ENCODE measurements at regions not wholly inside any gene's neighbourhood (a gene's known extent, or its start where the extent isn't known, plus 50 kb on each side); places are given as distances from the start of the nearest gene placed in this dataset.

- H3K27ac ChIP-seq = no peak overlapping the region
- WGBS, 3 donors = 46 to 56% (median 50%) methylated on average over 1 of the region's 1 CpG
- intact Hi-C loops (cut with DNase I) = no loop called here
- no peaks in the 10 kb centered on the region for H3K27me3 ChIP-seq (ENCODE audit: insufficient read depth in 3 of 3, low read length in 2 of 3)
- H3K9me3 ChIP-seq = no peaks in the 10 kb centered on the region
- H3K4me3 ChIP-seq = no peak overlapping the region
- no peaks in the 10 kb centered on the region for H3K36me3 ChIP-seq (ENCODE audit: insufficient read depth in 1 of 2, low read depth in 1 of 2)
- H3K4me1 ChIP-seq = no peaks in the 10 kb centered on the region
- DNase-seq = no peak
- TF ChIP-seq, protein P1, sequence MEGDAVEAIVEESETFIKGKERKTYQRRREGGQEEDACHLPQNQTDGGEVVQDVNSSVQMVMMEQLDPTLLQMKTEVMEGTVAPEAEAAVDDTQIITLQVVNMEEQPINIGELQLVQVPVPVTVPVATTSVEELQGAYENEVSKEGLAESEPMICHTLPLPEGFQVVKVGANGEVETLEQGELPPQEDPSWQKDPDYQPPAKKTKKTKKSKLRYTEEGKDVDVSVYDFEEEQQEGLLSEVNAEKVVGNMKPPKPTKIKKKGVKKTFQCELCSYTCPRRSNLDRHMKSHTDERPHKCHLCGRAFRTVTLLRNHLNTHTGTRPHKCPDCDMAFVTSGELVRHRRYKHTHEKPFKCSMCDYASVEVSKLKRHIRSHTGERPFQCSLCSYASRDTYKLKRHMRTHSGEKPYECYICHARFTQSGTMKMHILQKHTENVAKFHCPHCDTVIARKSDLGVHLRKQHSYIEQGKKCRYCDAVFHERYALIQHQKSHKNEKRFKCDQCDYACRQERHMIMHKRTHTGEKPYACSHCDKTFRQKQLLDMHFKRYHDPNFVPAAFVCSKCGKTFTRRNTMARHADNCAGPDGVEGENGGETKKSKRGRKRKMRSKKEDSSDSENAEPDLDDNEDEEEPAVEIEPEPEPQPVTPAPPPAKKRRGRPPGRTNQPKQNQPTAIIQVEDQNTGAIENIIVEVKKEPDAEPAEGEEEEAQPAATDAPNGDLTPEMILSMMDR (IDR thresholded peaks at IDR 0.05) = no peak
- peak in 2 of 4 donors; percentile 19 to 24 for ATAC-seq
Observed at GRCh38 chr2:139622691-139623090, 842.5 kb upstream of the NXPH2 start.

DNA sequence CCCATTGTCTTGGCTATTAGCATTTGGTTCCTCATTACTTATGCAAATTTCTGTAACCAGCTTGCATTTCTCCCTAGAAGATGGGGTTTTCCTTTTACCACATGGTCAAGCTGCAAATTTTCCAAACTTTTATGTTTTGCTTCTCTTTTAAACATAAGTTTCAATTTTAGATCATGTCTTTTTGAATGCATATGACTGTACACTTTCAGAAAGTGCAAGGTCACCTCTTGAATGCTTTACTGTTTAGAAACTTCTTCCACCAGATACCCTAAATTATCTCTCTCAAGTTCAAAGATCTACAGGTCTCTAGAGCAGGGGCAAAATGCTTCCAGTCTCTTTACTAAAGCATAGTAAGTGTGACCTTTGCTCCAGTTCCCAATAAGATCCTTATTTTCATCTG, 837.6 kb upstream of the NXPH2 start:
- DNase-seq (no peak), ATAC-seq (no peak)
- Histone ChIP-seq H3K9me3 (no peaks in the 10 kb centered on the region), H3K4me3 (no peak overlapping the region), H3K27me3 (ENCODE audit: insufficient read depth in 3 of 3, low read length in 2 of 3) (no peaks in the 10 kb centered on the region), H3K36me3 (ENCODE audit: insufficient read depth in 1 of 2, low read depth in 1 of 2) (no peaks in the 10 kb centered on the region), H3K4me1 (no peaks in the 10 kb centered on the region), H3K27ac (no peak overlapping the region)
- TF ChIP-seq, protein P1 (IDR thresholded peaks at IDR 0.05) = no peak
- intact Hi-C loops (cut with DNase I) = no loop called here

DNA sequence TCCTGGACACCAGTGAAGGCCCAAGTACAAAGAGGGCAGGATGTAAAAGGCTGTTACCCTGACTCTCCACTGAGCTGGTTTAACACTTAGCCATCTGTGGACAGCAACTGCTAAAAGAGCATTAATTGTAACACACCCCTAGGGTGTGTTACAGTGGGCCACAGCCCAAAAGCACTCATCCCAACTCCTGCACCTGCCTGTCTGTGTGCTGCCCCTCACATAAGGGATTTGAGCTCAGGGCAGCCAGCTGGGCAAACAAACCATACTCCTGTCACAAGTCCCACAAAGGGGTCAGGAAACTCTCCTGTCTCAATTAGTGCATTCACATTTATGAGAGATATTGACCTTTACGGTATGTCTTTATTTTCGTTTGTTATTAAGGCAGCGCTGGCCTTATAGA, 833.1 kb upstream of the NXPH2 start:
- H3K36me3 ChIP-seq (ENCODE audit: insufficient read depth in 1 of 2, low read depth in 1 of 2) = no peaks in the 10 kb centered on the region
- no peak for ATAC-seq
- 89 to 97% (median 92%) methylated on average over 3 of the region's 3 CpGs for WGBS, 3 donors
- H3K4me1 ChIP-seq = no peaks in the 10 kb centered on the region
- TF ChIP-seq, protein P1 (IDR thresholded peaks at IDR 0.05) = no peak
- no peak for DNase-seq
- H3K4me3 ChIP-seq = no peak overlapping the region
- intact Hi-C loops (cut with DNase I) = no loop called here
- H3K27me3 ChIP-seq (ENCODE audit: insufficient read depth in 3 of 3, low read length in 2 of 3) = no peaks in the 10 kb centered on the region
- H3K27ac ChIP-seq = no peak overlapping the region
- no peaks in the 10 kb centered on the region for H3K9me3 ChIP-seq

DNA sequence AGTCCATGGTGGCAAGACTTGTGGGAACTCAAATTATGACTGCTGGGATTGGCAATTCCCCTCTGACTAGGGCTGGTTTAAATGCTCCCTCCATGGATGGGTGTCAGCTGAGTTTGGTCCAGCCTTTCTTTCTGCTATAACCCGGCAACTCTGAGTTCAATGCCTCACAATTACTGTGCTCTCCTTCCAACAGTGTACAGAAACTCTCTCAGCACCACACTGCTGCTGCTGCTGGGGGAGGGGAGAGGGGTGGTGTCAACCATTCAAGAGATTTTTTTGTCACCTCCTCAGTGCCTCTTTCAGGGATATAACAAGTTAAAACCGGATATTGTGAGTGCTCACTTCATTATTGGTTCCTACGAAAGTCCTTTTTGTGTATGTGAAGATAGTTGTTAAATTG, 830.3 kb upstream of the NXPH2 start:
- TF ChIP-seq, protein P1 (IDR thresholded peaks at IDR 0.05) = no peak
- no peak overlapping the region for H3K4me3 ChIP-seq
- ATAC-seq (no peak), DNase-seq (no peak)
- 42 to 83% (median 72%) methylated on average over 3 of the region's 3 CpGs for WGBS, 3 donors
- no peaks in the 10 kb centered on the region for H3K36me3 ChIP-seq (ENCODE audit: insufficient read depth in 1 of 2, low read depth in 1 of 2)
- intact Hi-C loops (cut with DNase I) = no loop called here
- no peaks in the 10 kb centered on the region for H3K27me3 ChIP-seq (ENCODE audit: insufficient read depth in 3 of 3, low read length in 2 of 3)
- no peak overlapping the region for H3K27ac ChIP-seq
- H3K9me3 ChIP-seq = no peaks in the 10 kb centered on the region
- no peaks in the 10 kb centered on the region for H3K4me1 ChIP-seq

- Histone ChIP-seq H3K36me3 (ENCODE audit: insufficient read depth in 1 of 2, low read depth in 1 of 2) (no peaks in the 10 kb centered on the region), H3K4me1 (no peaks in the 10 kb centered on the region), H3K4me3 (no peak overlapping the region), H3K9me3 (no peaks in the 10 kb centered on the region), H3K27ac (no peak overlapping the region), H3K27me3 (ENCODE audit: insufficient read depth in 3 of 3, low read length in 2 of 3) (no peaks in the 10 kb centered on the region)
- TF ChIP-seq, protein P1 (IDR thresholded peaks at IDR 0.05) = no peak
- ATAC-seq (no peak), DNase-seq (no peak)
- intact Hi-C loops (cut with DNase I) = no loop called here
- WGBS, 3 donors = 55 to 93% (median 88%) methylated on average over 3 of the region's 3 CpGs
Observed at GRCh38 chr2:139609109-139609508, 828.9 kb upstream of the NXPH2 start.

Measured in psoas muscle (tissue), 7 donors.